Choroid plexus epithelial cell (primary cell): ENCODE measurements at regions not wholly inside any gene's neighbourhood (a gene's known extent, or its start where the extent isn't known, plus 50 kb on each side); places are given as distances from the start of the nearest gene placed in this dataset.

ENCODE experiments used
- DNase-seq: peaks from one replicate; pipeline ENCODE4 v3.0.0-alpha.2; 2010; ENCODE audit warnings: low read depth
- H3K4me3 ChIP-seq: 2 replicates; pipeline ENCODE4 v1.5.1; 2011; ENCODE audit warnings: low read depth, mild to moderate bottlenecking, control low read depth, low read length, moderate library complexity
- TF ChIP-seq, protein P1 (sequence below): conservative IDR thresholded peaks from 2 replicates; pipeline ENCODE4 v1.5.1; 2011; ENCODE audit warnings: low read depth, mild to moderate bottlenecking, control low read depth, inconsistent platforms, low read length, moderate library complexity

GRCh38 chr7:22945584-22945983 is 68.3 kb downstream of the HYCC1 start:
- DNase-seq, result no peak
- TF ChIP-seq, protein P1, sequence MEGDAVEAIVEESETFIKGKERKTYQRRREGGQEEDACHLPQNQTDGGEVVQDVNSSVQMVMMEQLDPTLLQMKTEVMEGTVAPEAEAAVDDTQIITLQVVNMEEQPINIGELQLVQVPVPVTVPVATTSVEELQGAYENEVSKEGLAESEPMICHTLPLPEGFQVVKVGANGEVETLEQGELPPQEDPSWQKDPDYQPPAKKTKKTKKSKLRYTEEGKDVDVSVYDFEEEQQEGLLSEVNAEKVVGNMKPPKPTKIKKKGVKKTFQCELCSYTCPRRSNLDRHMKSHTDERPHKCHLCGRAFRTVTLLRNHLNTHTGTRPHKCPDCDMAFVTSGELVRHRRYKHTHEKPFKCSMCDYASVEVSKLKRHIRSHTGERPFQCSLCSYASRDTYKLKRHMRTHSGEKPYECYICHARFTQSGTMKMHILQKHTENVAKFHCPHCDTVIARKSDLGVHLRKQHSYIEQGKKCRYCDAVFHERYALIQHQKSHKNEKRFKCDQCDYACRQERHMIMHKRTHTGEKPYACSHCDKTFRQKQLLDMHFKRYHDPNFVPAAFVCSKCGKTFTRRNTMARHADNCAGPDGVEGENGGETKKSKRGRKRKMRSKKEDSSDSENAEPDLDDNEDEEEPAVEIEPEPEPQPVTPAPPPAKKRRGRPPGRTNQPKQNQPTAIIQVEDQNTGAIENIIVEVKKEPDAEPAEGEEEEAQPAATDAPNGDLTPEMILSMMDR, result no peak
- H3K4me3 ChIP-seq, result no peak overlapping the region

- no peak overlapping the region for H3K4me3 ChIP-seq
- DNase-seq, result no peak
- TF ChIP-seq, protein P1, result no peak
These were observed 69.4 kb downstream of the HYCC1 start for GRCh38 chr7:22944510-22944909.

DNA sequence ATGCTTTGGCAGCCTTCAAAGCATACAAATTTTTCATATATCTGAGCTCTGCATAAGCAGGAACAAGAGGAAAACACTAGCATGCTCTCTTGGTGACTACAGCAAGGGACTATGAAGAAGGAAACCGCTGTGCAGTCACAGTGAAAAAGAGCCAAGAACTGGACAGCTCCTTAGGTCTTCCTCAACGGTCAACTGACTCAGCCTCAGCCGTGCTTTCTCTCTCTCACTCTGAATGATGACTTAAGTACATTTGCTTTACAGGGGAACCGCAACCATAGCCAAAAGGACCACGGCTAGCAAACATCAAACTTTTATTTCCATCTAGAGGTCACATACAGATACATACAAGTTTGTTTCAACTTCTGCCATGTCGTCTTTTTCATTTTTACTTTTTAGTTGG is 69.9 kb downstream of the HYCC1 start:
- H3K4me3 ChIP-seq, result no peak overlapping the region
- DNase-seq, result peak; percentile 62
- TF ChIP-seq, protein P1, result no peak

DNA sequence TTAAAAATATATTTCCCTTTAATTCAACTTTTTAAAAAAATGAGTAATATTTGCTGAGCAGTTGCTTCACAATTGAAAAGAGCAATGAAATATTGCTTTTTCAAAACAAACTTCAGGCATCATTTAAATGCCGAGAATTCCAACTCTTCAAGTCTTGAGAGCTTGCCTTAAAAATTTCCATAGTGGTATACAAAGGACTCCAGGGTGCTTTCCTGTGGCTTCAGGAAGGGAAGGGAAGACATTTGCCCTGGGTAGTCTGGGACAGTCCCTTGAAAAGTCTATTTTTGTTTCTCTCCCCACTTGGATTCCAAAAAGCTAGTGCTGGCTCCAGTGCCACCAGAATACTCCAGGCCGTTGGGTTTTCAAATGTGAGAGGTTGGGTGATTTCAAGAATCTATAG is 71.7 kb downstream of the HYCC1 start:
- DNase-seq, result no peak
- TF ChIP-seq, protein P1, result no peak
- H3K4me3 ChIP-seq, result no peak overlapping the region

DNA sequence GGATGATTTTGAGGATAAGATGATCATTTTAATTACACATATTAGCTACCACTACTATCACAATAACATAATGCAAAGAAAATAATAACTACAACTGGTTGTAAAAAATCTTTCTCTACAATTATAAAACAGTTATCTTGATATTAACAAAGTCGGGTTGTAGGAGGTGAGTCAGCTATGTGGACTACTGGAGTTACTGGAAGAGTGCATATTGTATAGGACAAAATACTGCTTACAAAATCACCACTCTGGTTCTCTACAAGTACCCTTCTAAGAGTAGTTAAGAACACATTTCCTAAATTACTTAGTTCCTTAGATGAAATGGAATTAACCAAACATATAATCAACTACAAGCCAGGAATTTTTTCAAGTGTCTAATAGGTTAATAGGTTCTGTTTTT is 74.1 kb downstream of the HYCC1 start:
- DNase-seq, result no peak
- TF ChIP-seq, protein P1, result no peak
- H3K4me3 ChIP-seq, result no peak overlapping the region

DNA sequence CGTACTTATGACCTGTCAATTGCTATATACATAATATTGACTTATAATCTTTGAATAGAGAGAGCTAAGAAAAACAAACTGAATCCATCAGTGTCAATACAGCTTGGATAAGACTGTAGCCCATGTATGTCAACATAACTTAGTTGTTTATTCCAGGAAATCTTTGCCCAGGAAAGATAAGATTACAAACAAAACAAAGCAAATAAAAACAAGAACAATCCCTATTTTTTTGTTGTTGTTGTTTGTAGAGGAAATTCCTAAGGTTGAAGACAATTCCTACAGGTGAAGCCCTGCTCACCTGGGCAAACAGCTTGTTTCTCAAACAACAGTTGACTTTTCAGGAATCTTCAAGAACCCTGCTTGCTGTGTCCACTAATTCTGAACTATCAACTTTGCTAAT is 76.0 kb downstream of the HYCC1 start:
- TF ChIP-seq, protein P1, result no peak
- DNase-seq, result no peak

DNA sequence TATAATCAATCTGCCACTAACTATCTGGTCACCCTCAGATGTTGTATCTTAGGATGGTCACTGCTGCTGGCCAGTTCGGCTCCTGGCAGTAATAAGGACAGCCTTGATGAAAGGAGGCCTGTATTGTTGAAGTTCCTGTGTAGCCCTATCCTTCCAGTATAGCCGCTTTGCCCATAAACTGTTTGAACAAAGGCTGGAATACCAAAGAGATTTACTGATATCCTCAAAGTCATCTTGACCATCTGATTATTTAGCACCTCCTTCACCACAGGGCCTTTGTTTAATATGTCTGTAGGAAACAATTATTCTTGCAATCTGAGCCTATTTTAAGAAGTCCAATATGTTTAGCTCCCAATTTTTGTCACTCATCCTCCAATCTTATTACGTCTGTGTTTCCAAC is 77.7 kb downstream of the HYCC1 start:
- TF ChIP-seq, protein P1, result no peak
- no peak for DNase-seq
- H3K4me3 ChIP-seq, result no peak overlapping the region

More for the DNA sequence above, 76.0 kb downstream of the HYCC1 start:
- H3K4me3 ChIP-seq, result no peak overlapping the region
